Myocyte (in vitro differentiated cells): ENCODE measurements at regions not wholly inside any gene's neighbourhood (a gene's known extent, or its start where the extent isn't known, plus 50 kb on each side); places are given as distances from the start of the nearest gene placed in this dataset.

Experiments
- DNase-seq: peaks from one replicate; pipeline ENCODE4 v3.0.0-alpha.2; 2012; ENCODE audit warnings: low read depth

GRCh38 chr16:35480988-35481387, 2021.6 kb downstream of the TP53TG3F start:
- no peak for DNase-seq

- no peak for DNase-seq
These were observed 2026.5 kb downstream of the TP53TG3F start for GRCh38 chr16:35485915-35486314.

- no peak for DNase-seq
These were observed 2032.8 kb downstream of the TP53TG3F start for GRCh38 chr16:35492225-35492624.

- no peak for DNase-seq
These were observed 2038.0 kb downstream of the TP53TG3F start for GRCh38 chr16:35497399-35497798.

GRCh38 chr16:35506018-35506897, 2046.8 kb downstream of the TP53TG3F start:
- DNase-seq = no peak

- DNase-seq = no peak
These were observed 2047.4 kb downstream of the TP53TG3F start for GRCh38 chr16:35506898-35507194.

- DNase-seq = no peak
These were observed 2051.3 kb downstream of the TP53TG3F start for GRCh38 chr16:35510701-35511100.

GRCh38 chr16:35516551-35516950, 2057.1 kb downstream of the TP53TG3F start:
- no peak for DNase-seq

- DNase-seq = no peak
These were observed 2057.6 kb downstream of the TP53TG3F start for GRCh38 chr16:35516971-35517370.

- DNase-seq = no peak
These were observed 2064.6 kb downstream of the TP53TG3F start for GRCh38 chr16:35523991-35524390.

GRCh38 chr16:35525979-35526590, 2066.7 kb downstream of the TP53TG3F start:
- no peak for DNase-seq

- no peak for DNase-seq
These were observed 2073.2 kb downstream of the TP53TG3F start for GRCh38 chr16:35532576-35532975.

- DNase-seq = no peak
These were observed 2074.3 kb downstream of the TP53TG3F start for GRCh38 chr16:35533683-35534082.

GRCh38 chr16:35543486-35543885, 2084.1 kb downstream of the TP53TG3F start:
- DNase-seq = no peak

- no peak for DNase-seq
These were observed 2093.4 kb downstream of the TP53TG3F start for GRCh38 chr16:35552763-35553162.

GRCh38 chr16:35557731-35558130, 2098.3 kb downstream of the TP53TG3F start:
- DNase-seq = no peak

- DNase-seq = no peak
These were observed 2100.7 kb downstream of the TP53TG3F start for GRCh38 chr16:35559911-35560636.

- no peak for DNase-seq
These were observed 2101.2 kb downstream of the TP53TG3F start for GRCh38 chr16:35560637-35560984.

GRCh38 chr16:35561346-35561745, 2101.9 kb downstream of the TP53TG3F start:
- no peak for DNase-seq

GRCh38 chr16:35562471-35562870, 2103.1 kb downstream of the TP53TG3F start:
- no peak for DNase-seq

GRCh38 chr16:35562919-35563318, 2103.5 kb downstream of the TP53TG3F start:
- DNase-seq = no peak

- no peak for DNase-seq
These were observed 2104.7 kb downstream of the TP53TG3F start for GRCh38 chr16:35564148-35564547.
